Astrocyte (in vitro differentiated cells and primary cell): ENCODE measurements at regions not wholly inside any gene's neighbourhood (a gene's known extent, or its start where the extent isn't known, plus 50 kb on each side); places are given as distances from the start of the nearest gene placed in this dataset.

Experiments
- DNase-seq: peaks from one replicate; pipeline ENCODE4 v3.0.0-alpha.2; 2010; ENCODE audit warnings: low read depth
- FAIRE-seq: peaks from 2 replicates; lab custom pipeline; 2011; peaks lifted over from hg19 to GRCh38; lab: Jason Lieb, UNC
- H2AFZ ChIP-seq: 2 replicates; pipeline ENCODE4 v1.6.0; 2012; ENCODE audit warnings: low read depth, low read length, inconsistent platforms
- H3K27ac ChIP-seq: 2 replicates; pipeline ENCODE4 v1.5.1; 2011; ENCODE audit warnings: low read depth, low read length, inconsistent platforms
- H3K27me3 ChIP-seq: 2 replicates; pipeline ENCODE4 v1.6.0; 2011; ENCODE audit warnings: low read length, inconsistent platforms; ENCODE audit not compliant: insufficient read depth
- H3K36me3 ChIP-seq: 2 replicates; pipeline ENCODE4 v1.5.1; 2011; ENCODE audit warnings: low read length, inconsistent platforms; ENCODE audit not compliant: insufficient read depth
- H3K4me1 ChIP-seq: 2 replicates; pipeline ENCODE4 v1.5.1; 2011; ENCODE audit warnings: low read length, inconsistent platforms; ENCODE audit not compliant: insufficient read depth
- H3K4me2 ChIP-seq: 2 replicates; pipeline ENCODE4 v1.6.0; 2012; ENCODE audit warnings: low read length, inconsistent platforms
- H3K4me3 ChIP-seq: 2 replicates; pipeline ENCODE4 v1.5.1; 2011; ENCODE audit warnings: low read depth, mild to moderate bottlenecking, low read length, inconsistent platforms; ENCODE audit not compliant: insufficient read depth
- H3K79me2 ChIP-seq: 2 replicates; pipeline ENCODE4 v1.6.0; 2012; ENCODE audit warnings: mild to moderate bottlenecking, low read length, inconsistent platforms; ENCODE audit not compliant: insufficient read depth
- H3K9ac ChIP-seq: 2 replicates; pipeline ENCODE4 v1.6.0; 2012; ENCODE audit warnings: mild to moderate bottlenecking, low read length, inconsistent platforms
- H3K9me3 ChIP-seq: 2 replicates; pipeline ENCODE4 v1.5.1; 2012; ENCODE audit warnings: low read depth, mild to moderate bottlenecking, low read length, inconsistent platforms; ENCODE audit not compliant: insufficient read depth
- H4K20me1 ChIP-seq: 2 replicates; pipeline ENCODE4 v1.6.0; 2012; ENCODE audit warnings: low read length, inconsistent platforms; ENCODE audit not compliant: insufficient read depth
- H3K27ac Mint-ChIP-seq: one replicate; pipeline ENCODE4 v1.8.0; 2021; ENCODE audit warnings: mild to moderate bottlenecking, mixed read lengths; ENCODE audit not compliant: unreplicated experiment
- H3K27me3 Mint-ChIP-seq: one replicate; pipeline ENCODE4 v1.8.0; 2021; ENCODE audit warnings: low read depth, mixed read lengths; ENCODE audit not compliant: unreplicated experiment
- H3K36me3 Mint-ChIP-seq: one replicate; pipeline ENCODE4 v1.8.0; 2021; ENCODE audit warnings: low read depth, mixed read lengths; ENCODE audit not compliant: unreplicated experiment
- H3K4me1 Mint-ChIP-seq: one replicate; pipeline ENCODE4 v1.8.0; 2021; ENCODE audit warnings: low read depth, mixed read lengths; ENCODE audit not compliant: unreplicated experiment
- H3K4me3 Mint-ChIP-seq: one replicate; pipeline ENCODE4 v1.8.0; 2021; ENCODE audit warnings: mild to moderate bottlenecking, moderate library complexity, mixed read lengths; ENCODE audit not compliant: unreplicated experiment
- H3K9me3 Mint-ChIP-seq: one replicate; pipeline ENCODE4 v1.8.0; 2021; ENCODE audit warnings: mild to moderate bottlenecking, mixed read lengths; ENCODE audit not compliant: unreplicated experiment
- CTCF ChIP-seq: IDR thresholded peaks from 2 replicates; pipeline ENCODE4 v1.5.1; 2011; ENCODE audit warnings: low read depth, mild to moderate bottlenecking, inconsistent platforms, low read length, moderate library complexity; ENCODE audit not compliant: insufficient read depth
- EZH2 ChIP-seq: IDR thresholded peaks from 2 replicates; pipeline ENCODE4 v1.6.1; 2012; ENCODE audit warnings: mild to moderate bottlenecking, low read length, inconsistent platforms; ENCODE audit not compliant: insufficient read depth

- FAIRE-seq (no peak), DNase-seq (peak; percentile 71)
- Histone ChIP-seq H4K20me1 (no peaks in the 10 kb centered on the region), H3K9me3 (no peaks in the 10 kb centered on the region), H3K9ac (no peak overlapping the region), H3K27ac (no peak overlapping the region), H3K36me3 (no peaks in the 10 kb centered on the region), H3K27me3 (no peaks in the 10 kb centered on the region), H3K4me1 (no peaks in the 10 kb centered on the region), H3K4me3 (no peak overlapping the region), H3K79me2 (no peaks in the 10 kb centered on the region), H2AFZ (no peak overlapping the region), H3K4me2 (no peak overlapping the region)
- no peak overlapping the region for H3K27ac Mint-ChIP-seq
- H3K4me3 Mint-ChIP-seq = no peak overlapping the region
- H3K27me3 Mint-ChIP-seq = peaks cover 1% of the 10 kb centered on the region
- no peaks in the 10 kb centered on the region for H3K36me3 Mint-ChIP-seq
- TF ChIP-seq EZH2 (no peak), CTCF (no peak)
- H3K9me3 Mint-ChIP-seq = no peaks in the 10 kb centered on the region
- no peaks in the 10 kb centered on the region for H3K4me1 Mint-ChIP-seq
Measured at GRCh38 chr12:41802803-41803202, 341.9 kb downstream of the GXYLT1 start.

GRCh38 chr12:41801261-41801660 lies 343.4 kb downstream of the GXYLT1 start:
- no peaks in the 10 kb centered on the region for H3K27me3 ChIP-seq
- Mint-ChIP-seq H3K36me3 (no peaks in the 10 kb centered on the region), H3K27me3 (peaks cover 1% of the 10 kb centered on the region), H3K27ac (no peak overlapping the region), H3K9me3 (no peaks in the 10 kb centered on the region), H3K4me3 (no peak overlapping the region), H3K4me1 (no peaks in the 10 kb centered on the region)
- no peaks in the 10 kb centered on the region for H3K36me3 ChIP-seq
- H3K4me1 ChIP-seq = no peaks in the 10 kb centered on the region
- H3K9ac ChIP-seq = no peak overlapping the region
- TF ChIP-seq CTCF = no peak
- TF ChIP-seq EZH2 = no peak
- H3K4me2 ChIP-seq = no peak overlapping the region
- no peaks in the 10 kb centered on the region for H4K20me1 ChIP-seq
- no peak for DNase-seq
- H2AFZ ChIP-seq = no peak overlapping the region
- no peaks in the 10 kb centered on the region for H3K9me3 ChIP-seq
- no peak overlapping the region for H3K4me3 ChIP-seq
- FAIRE-seq = no peak
- no peak overlapping the region for H3K27ac ChIP-seq
- no peaks in the 10 kb centered on the region for H3K79me2 ChIP-seq

- FAIRE-seq (no peak), DNase-seq (no peak)
- peaks cover 2% of the 10 kb centered on the region for H3K4me1 ChIP-seq
- Mint-ChIP-seq H3K9me3 (no peaks in the 10 kb centered on the region), H3K27ac (no peak overlapping the region), H3K4me1 (no peaks in the 10 kb centered on the region), H3K4me3 (no peak overlapping the region), H3K27me3 (peaks cover 1% of the 10 kb centered on the region), H3K36me3 (no peaks in the 10 kb centered on the region)
- no peaks in the 10 kb centered on the region for H4K20me1 ChIP-seq
- H3K9me3 ChIP-seq = no peaks in the 10 kb centered on the region
- H3K9ac ChIP-seq = no peak overlapping the region
- TF ChIP-seq CTCF (no peak), EZH2 (no peak)
- no peaks in the 10 kb centered on the region for H3K36me3 ChIP-seq
- H3K4me2 ChIP-seq = no peak overlapping the region
- no peaks in the 10 kb centered on the region for H3K27me3 ChIP-seq
- H2AFZ ChIP-seq = no peak overlapping the region
- no peak overlapping the region for H3K27ac ChIP-seq
- no peaks in the 10 kb centered on the region for H3K79me2 ChIP-seq
- H3K4me3 ChIP-seq = no peak overlapping the region
Measured at GRCh38 chr12:41799671-41800070, 345.0 kb downstream of the GXYLT1 start.
